ENCODE measurements at regions not wholly inside any gene's neighbourhood (a gene's known extent, or its start where the extent isn't known, plus 50 kb on each side); places are given as distances from the start of the nearest gene placed in this dataset.

GRCh38 chr9:2311920-2312319 lies 296.8 kb downstream of the SMARCA2 start:
- DNase-seq (ENCODE audit: low read depth in 4 of 4, low spot score in 1 of 4): no peak

DNA sequence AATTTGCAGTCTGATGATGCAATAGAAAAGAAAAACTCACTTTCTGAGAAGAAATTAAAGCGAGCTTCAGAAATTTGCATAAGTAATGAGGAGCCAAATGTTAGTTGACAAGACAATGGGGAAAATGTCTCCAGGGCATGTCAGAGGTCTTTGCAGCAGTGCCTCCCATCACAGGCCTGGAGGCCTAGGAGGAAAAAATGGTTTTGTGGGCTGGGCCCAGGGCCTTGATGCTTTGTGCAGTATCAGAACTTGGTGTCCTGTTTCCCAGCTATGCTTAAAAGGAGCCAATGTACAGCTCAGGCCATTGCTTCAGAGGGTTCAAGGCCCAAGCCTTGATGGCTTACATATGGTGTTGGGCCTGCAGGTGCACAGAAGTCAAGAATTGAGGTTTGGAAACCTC lies 298.4 kb downstream of the SMARCA2 start:
- DNase-seq (ENCODE audit: low read depth in 4 of 4, low spot score in 1 of 4): no peak

- DNase-seq (ENCODE audit: low read depth in 4 of 4, low spot score in 1 of 4): no peak
Observed at GRCh38 chr9:2317591-2317990, 302.4 kb downstream of the SMARCA2 start.

DNA sequence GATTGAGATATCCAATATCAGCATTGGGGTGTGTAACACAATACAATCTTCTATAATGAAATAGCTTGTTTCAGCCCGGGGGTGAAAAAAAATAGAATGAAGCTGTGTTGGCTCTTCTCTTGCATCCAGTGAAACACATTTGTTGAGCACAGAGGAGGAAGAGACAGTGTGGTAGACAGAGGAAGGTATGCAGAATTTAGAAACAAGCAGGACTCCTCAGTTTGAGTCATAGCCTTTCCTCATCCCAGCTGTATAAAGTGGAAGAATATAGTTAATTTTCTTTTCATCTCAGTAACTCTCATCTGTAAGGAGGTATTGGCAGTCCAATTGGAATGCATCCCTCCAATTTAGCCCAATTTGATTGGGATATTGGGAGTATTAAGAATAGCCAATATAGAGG lies 302.2 kb upstream of the VLDLR start:
- DNase-seq (ENCODE audit: low read depth in 4 of 4, low spot score in 1 of 4): no peak

GRCh38 chr9:2320114-2320513 lies 301.5 kb upstream of the VLDLR start:
- DNase-seq (ENCODE audit: low read depth in 4 of 4, low spot score in 1 of 4): no peak

DNA sequence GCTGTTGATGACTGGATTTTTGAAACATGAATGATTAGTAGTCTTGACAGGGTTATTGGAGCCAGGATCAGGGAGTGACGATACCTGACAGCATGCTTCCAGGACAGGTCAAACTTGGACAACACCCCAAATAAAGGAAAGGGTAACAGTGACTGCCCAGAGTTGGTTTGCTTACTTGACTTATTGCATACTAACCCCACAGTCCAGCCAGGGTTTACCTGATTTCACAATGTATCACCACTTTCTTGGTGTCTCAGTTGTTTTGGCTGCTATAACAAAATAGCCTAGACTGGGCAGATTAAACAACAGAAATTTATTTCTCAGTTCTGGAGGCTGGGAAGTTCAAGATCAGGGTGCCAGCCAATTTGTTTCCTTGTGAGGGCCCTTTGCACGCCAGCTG lies 301.0 kb upstream of the VLDLR start:
- no peak for DNase-seq (ENCODE audit: low read depth in 4 of 4, low spot score in 1 of 4)

DNA sequence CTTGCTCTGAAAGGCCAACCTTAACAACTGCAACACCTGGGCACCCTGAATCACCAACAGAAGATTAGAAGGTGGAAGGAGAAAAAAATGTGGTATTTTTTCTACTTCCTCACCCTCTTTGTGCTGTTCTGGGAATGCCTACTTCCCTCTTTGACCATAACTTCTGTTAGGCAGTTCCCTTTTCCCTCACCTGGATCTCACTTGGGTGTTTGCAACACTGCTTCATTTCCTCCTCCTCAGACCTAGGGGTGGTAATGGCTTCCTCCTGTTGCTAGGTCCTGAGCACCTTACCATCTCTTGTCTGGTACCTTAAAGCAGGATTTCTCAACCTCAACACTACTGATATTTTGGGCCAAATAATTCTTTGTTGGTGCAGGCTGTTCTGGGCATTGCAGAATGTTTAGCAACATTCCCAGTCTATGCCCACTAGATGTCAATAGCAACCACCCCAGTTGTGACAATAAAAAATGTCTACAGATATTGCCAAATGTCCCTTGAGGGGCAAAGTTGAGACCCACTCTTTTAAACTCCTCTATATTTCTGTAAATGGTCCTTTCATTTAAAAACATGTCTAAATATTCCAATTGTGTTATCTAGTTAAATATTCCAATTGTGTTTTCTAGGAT lies 300.0 kb upstream of the VLDLR start:
- no peak for DNase-seq (ENCODE audit: low read depth in 4 of 4, low spot score in 1 of 4)

DNA sequence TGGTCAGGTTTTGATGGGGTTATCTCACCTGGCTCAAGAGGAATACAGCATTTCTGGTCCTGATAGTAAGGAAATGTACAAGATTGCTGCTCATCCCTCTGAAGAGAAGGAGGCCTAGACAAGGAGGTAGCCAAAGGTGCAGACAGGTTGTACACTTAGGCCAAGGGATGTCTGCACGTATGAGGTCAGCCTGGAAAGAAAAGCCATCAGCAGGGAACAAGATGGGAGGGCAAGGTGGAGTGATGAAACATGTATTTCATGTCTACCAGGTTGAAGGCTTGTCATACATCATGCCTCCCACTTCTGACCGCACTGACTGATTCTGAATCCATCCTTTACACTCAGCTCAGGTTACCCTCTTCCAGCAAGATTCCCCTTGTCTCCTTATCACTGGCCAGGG lies 296.8 kb upstream of the VLDLR start:
- no peak for DNase-seq (ENCODE audit: low read depth in 4 of 4, low spot score in 1 of 4)

- DNase-seq (ENCODE audit: low read depth in 4 of 4, low spot score in 1 of 4): no peak
Observed at GRCh38 chr9:2332663-2333062, 288.9 kb upstream of the VLDLR start.

DNA sequence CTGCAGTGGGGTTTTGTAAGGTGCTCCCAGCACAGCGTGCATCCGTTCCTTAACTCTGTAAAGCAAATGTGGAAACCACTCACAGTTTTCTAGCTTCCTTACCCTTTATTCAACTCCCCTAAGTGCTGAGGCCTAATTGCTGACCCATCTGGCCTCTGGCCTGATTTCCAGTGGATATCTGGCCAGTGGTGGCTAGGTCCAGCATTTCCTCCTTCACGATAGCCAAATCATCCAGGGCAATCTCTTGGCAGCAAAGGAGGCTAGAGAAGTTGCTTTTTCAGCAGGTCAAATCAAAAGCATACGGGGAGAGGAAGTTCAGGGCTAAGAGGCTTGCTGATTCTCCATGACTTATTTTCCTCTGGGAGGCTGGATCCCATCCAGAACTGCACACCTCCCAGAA lies 286.3 kb upstream of the VLDLR start:
- no peak for DNase-seq (ENCODE audit: low read depth in 4 of 4, low spot score in 1 of 4)

DNA sequence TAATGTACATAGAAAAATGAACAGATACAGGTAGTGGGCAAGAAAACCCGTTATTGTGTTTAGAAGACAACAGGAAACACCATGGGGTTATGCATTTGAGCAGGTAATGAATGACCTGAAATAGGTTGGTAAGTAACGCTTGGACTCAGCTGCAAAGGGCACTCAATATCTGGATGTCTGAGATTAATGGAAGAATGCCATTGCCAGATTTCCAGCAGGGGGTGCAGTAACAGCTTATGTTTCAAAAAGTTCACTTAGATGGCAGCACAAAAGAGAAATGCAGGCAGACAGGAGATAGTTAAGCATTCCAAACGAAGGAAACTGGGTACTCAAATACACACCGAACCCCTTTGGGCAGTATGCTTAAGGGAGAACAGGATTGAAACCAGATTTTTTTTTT lies 285.5 kb upstream of the VLDLR start:
- no peak for DNase-seq (ENCODE audit: low read depth in 4 of 4, low spot score in 1 of 4)

DNA sequence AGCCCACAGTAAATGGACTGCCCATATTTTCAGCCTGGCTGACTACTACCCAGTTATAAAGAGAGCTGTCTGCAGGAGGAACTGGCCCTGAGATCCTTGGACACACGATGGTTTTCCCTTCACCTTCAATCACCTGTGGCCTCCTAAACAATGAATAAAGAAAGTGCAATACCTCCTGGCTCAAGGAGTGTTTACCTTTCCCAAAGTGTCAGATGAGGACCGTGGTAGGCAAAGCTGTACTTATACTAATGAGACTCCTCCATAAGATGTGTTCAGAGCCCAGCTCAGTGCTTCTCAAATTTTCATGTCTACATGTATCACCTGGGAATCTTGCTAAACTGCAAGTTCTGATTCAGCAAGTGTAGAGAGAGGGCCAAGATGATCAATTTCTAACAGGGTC lies 284.5 kb upstream of the VLDLR start:
- no peak for DNase-seq (ENCODE audit: low read depth in 4 of 4, low spot score in 1 of 4)

DNA sequence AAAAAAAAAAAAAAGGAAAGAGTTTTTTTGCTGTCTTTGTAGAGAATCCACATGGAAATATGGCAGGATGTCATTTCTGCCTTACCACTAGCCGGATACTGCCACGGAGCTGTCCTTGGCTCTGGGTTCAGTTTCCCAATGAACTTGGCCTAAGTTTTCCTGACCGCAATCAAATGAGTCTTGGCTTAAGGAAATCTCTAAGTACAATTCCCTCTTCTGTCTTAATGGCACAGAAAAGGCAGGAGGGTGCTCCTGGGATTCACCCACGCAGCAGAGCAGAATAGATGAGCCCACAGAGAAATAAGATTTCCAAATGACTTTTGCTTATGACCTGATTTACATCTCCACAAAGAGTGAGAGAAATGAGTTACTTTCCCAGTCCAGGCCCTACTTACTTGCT lies 284.0 kb upstream of the VLDLR start:
- no peak for DNase-seq (ENCODE audit: low read depth in 4 of 4, low spot score in 1 of 4)

DNA sequence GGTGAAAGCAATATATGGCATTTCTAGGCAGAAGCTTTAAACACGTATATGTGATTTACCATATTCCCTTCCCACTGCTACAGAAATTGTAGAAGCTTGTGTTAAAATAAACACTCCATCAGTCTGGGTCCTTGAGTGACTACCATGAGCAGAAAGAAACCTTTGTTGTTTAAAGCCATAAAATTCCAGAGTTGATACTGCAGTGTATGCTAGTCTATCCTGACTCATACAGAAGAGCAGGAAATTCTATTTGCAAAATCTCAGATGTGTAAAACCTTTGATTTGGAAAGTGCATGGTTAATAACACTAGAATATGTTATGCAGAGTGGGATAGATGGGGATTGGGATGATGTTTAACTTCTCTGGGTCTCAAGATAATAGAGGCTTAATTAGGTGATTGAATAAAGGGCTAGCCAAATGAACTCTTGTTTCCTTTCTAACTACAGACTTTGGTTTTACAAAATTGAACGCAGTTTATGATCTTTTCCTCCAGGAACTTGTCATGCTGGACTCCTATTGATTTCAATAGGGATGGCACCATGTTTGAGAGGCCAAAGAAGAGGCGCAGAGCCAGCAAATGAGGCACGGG lies 282.7 kb upstream of the VLDLR start:
- no peak for DNase-seq (ENCODE audit: low read depth in 4 of 4, low spot score in 1 of 4)

DNA sequence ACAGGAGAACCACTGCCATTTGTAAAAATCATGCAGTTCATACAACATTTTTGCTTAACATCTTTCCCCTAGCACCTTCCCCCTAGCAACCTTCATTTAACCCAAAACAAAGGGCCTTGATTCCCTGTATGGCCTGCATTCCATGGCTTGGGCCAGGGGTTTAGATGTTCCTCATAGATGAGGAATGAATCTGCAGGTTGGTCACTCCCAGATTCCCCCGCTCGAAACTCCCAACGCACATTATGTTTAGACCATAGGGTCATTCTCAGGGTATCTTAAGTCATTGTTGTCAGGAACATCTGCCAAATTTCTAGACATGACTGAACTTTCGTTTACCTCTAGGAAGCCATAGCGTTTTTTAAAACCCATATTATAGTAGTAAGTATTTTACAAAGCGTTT lies 282.2 kb upstream of the VLDLR start:
- no peak for DNase-seq (ENCODE audit: low read depth in 4 of 4, low spot score in 1 of 4)

- no peak for DNase-seq (ENCODE audit: low read depth in 4 of 4, low spot score in 1 of 4)
Observed at GRCh38 chr9:2340046-2340760, 281.4 kb upstream of the VLDLR start.

DNA sequence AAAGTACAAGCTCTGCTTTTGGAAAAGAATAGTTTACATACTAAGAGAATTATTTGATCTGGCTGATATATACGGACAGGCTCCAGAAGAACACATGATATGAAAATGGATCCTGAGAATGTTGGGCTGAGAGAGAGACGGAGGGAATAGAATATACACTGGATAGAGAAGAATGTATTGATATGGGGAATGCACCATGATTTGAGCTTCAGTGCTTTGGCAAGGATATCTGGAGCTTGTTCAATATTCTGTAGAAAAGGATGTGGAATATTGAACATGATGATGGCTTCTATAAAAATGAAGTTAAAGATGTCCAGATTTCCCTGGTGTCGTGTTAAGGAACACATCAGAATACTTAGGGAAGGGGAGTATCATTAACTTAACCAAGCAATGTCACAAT lies 280.5 kb upstream of the VLDLR start:
- no peak for DNase-seq (ENCODE audit: low read depth in 4 of 4, low spot score in 1 of 4)

GRCh38 chr9:2341956-2342355 lies 279.6 kb upstream of the VLDLR start:
- DNase-seq (ENCODE audit: low read depth in 4 of 4, low spot score in 1 of 4): no peak

DNA sequence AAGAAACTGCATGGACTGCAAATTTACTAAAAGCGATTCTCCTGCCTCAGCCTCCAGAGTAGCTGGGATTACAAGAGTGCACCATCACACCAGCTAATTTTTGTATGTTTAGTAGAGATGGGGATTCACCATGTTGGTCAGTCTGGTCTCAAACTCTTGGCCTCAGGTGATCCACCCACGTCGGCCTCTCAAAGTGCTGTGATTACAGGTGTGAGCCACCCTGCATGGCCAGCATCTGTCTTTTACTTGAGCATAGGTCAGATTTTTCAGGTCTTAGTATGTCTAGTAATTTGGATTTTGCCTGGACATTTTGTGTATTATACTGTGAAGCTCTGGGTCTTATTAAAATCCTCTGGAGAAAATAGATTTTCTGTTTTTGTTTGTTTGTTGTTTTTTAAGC lies 277.8 kb upstream of the VLDLR start:
- DNase-seq (ENCODE audit: low read depth in 4 of 4, low spot score in 1 of 4): no peak

DNA sequence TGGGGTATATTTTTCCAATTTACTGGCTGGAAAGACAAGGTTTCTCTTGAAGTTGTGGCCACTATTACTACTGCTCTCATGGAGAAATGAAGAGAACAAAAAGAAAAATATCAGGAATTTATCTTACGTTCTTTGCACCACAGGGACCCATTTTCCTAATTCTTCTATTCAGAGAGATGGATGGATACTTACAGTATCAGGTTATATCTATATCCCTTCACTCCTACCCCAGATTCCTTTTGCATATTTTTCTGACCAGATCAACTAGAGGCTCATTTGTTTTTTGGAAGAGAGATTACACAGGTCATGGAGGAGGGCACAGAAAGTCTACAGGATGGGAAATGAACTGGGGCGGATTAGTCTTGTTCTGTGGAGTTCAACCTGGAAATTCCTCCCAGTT lies 277.2 kb upstream of the VLDLR start:
- no peak for DNase-seq (ENCODE audit: low read depth in 4 of 4, low spot score in 1 of 4)

DNA sequence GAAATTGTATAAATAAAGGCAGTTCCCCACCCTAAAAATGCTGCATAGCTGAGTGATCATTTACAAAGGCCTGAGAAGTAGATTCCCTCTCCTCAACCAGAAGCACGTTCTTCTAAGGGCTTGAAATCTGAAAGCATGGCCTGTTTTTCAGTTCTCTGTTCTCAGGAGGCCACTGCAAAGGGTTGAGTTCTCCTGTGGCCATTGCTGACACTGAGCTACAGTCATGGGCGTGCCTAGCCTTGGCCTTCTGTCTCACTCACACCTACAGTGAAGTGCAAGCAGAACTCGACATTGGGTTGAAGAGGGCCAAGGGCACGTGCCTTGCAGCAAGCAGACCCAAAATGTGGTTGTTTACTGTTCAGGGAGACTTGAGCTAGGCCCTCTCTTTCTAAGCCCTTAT lies 276.6 kb upstream of the VLDLR start:
- DNase-seq (ENCODE audit: low read depth in 4 of 4, low spot score in 1 of 4): no peak

- no peak for DNase-seq (ENCODE audit: low read depth in 4 of 4, low spot score in 1 of 4)
Observed at GRCh38 chr9:2346277-2346913, 275.2 kb upstream of the VLDLR start.
